Islet precursor cell (in vitro differentiated cells): ENCODE measurements at regions not wholly inside any gene's neighbourhood (a gene's known extent, or its start where the extent isn't known, plus 50 kb on each side); places are given as distances from the start of the nearest gene placed in this dataset.
"Not testable (repeated sequence)": the region's sequence is repeated elsewhere in the genome, so short reads cannot be mapped to it uniquely, and the experiment has no call there.

Source experiments
- DNase-seq: peaks from one replicate; pipeline ENCODE4 v3.0.0-alpha.2; 2018

DNA sequence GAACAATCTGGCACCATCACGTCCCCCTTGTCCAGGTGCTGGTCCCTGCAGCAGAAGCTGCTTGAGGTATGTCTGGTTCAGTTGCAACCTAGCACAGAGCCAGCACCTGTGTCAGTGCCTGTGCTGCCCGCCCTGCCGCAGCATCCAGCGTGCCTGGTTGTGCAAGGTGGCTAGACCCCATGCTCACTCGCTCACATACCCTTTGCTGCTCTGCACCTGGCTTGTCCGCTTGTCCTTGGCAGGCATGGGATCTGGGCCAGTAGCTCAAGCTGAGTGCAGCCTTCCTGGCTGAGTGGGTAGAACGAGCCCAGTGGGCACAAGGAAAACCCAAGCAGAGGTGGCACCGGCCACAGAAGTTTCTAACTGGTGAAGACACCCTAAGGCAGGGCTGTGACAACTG lies 314.6 kb upstream of the KYNU start:
- no peak for DNase-seq

DNA sequence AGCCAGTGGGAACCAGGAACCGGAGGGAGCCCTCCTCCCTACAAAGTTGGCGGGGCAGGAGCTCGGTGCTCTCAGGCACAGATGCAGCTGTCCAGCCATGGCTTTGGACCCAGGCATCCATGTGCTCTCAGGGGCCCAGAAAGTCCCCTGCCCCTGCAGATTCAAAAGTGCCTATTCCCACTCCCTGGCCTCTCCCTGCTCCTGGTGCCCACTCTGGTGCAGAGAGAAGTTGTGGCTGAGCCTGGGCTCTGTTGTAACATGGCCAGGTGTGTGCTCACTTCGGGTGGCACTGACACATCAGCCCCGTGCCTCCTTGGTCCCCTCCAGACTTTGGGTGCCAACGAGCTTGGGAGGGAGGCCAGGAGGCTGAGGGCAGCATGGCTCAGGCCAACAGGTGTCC lies 315.8 kb upstream of the KYNU start:
- no peak for DNase-seq

DNA sequence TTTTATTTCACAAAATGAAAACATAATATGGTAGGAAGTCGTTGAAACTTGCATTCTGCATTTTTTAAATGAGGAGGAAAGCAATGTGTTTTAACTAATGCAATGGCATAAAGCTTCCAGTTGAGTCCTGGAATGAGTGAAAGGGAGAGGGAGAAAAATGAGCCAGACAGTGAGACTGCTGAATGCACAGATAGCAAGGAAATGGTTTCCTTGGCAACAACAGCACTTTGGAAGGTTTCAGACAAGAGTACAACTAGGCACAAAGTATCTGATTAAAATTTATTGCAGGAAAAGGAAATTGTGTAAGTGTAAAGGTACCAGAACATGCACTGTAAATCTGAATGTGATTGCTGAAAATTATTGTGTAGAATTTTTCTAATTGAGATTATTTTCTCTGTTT lies 320.1 kb upstream of the KYNU start:
- no peak for DNase-seq

DNA sequence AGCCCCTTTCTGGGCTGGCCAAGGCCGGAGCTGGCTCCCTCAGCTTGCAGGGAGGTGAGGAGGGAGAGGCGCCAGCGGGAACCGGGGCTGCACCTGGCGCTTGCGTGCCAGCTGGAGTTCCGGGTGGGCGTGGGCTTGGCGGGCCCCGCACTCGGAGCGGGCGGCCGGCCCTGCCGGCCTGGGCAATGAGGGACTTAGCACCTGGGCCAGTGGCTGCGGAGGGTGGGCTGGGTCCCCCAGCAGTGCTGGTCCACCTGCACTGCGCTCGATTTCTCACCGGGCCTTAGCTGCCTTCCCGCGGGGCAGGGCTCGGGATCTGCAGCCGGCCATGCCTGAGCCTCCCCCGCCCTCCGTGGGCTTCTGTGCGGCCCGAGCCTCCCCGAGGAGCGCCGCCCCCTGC lies 331.5 kb upstream of the KYNU start:
- not testable (repeated sequence) for DNase-seq

DNA sequence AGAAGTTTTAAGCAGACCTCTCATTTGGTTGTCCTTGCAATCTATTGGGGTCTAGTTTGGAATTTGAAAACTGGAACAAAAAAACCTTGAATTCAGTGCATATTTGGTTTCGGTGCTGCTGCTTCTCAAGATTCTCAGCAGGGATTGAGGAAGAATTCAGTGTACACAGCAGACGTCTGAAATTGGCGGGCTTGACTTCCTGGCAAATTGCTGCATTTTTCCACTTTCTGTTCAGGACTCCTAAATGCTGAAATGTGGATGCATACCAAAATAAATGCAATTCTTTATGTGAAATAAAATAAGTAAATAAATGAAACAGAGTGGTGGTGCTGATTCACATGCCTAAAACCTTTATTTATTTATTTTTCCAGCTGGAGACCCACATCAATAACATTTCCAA lies 332.4 kb upstream of the KYNU start:
- DNase-seq: no peak

DNA sequence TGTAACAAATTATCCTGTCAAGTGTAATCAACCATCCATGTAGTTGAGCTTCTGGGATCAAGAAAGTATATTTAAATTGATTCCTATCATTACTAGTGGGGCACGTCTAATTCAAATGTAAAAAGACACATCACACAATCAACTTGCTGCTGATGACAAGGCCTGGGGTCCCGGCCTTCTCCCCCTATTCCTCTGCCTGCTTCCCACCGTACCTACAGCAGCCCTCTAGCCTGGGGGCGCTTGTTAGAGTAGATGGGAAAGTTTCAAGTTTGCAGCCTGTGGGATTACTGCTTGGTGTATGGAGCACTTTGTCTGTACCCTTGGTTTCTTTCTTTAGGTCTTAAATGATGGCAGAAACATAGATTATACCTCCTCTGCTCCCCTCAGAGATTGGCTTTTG lies 333.3 kb upstream of the KYNU start:
- DNase-seq: no peak

DNA sequence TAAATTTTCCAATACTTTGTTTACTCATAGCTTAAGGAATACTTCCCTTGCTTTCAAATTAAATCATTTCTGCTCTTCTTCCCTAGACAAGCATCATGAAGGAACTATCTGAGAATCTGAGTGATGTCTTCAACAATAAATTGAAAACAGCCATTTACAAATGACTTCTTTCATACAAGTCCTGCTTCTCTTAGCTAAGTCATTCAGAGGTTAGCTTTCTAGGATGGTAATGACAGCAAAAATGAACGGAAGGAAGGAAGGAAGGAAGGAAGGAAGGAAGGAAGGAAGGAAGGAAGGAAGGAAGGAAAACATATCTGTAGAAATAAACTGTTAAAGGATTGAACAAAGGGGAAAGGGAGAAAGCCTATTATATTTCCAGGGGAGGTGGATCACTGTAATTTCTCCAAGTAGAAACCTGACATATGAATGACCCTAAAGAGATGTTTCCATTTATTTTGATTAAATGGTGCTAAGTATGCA lies 335.0 kb upstream of the KYNU start:
- no peak for DNase-seq

DNA sequence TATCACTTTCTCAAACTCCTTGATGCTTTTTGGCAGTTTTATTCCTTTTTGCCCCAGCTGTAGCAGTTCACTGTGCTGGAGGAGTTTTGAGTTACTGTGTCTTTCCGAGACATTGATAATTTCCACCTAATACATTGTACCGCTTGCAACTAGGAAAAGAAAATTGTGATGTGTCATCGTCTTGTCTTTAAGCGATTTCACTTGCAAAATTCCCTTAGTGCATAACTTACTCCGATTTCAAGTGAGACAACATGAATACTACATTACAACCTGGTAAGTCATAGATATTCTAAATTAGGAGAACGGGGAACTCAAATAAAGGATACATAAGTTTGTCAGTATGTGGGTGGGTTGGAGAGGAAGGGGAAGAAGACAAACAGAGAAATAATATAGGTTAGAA lies 340.5 kb upstream of the KYNU start:
- no peak for DNase-seq

DNA sequence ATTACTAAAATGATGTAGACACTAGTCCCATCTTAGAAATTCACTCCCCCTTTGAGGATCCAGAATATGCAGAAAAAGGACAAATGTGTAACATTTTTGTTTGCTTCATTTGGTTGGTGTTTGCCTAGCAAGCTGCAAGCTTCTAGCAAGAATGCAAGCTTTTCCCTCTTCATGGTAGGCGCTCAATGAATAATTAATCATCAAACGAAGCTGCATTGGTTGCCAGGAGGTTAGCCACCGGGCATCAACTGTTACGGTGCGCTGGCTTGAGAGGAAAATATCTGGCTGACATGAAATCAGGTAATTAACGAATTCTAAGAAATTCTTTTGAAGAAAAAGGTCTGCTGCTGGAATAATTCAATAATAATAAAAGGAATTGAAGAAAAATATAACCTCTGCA lies 341.0 kb upstream of the KYNU start:
- DNase-seq: no peak

DNA sequence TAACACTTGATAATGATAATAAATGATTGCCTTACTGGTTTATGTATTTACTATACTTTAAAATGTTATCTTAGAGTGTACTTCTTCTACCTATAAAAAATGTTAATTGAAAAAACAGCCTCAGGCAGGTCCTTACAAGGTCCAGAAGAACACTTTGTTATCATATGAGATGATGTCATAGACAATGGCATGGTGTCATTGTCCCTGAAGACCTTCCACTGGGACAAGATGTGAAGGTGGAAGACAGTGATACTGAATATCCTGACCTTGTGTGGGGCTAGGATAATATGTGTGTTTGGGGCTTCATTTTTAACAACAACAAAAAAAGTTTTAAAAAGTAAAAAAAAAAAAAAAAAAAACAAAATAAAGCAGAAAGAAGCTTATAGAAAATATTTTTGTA lies 342.2 kb upstream of the KYNU start:
- no peak for DNase-seq

DNA sequence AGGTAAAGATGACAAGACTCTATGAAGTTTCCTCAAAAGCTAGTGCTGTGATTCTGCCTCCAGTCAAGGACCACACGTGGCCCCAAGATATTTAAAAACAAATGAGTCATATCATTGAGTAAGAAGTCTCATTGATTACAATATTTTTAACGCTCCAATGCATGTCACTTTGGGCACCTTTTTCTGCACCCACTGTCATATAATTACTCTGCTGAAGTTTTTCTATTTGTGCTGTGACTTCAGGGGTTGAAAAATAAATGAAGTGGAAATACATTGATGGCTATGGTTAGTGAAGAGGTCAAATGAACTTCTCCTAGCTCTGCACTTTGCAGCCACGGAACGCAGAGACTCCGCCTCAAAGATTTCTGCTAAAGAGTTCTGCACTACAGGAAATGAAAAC lies 344.3 kb upstream of the KYNU start:
- DNase-seq: no peak

DNA sequence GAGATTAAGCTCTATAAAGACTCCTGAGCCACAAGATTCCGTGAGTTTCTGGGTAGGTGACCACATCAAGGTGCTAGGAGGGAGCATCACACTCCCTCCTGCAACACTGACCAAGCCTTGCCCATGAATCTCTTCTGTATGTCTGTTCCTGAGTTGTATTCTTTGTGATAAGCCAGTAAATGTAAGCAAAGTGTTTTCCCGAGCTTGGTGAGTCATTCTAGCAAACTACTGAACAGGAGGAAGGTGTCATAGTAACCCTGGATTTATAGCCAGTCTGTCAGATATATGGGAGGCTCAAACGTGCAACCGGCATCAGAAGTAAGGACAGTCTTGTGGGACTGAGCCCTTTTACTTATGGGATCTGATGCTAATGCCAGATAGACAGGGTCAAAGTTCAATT lies 346.1 kb upstream of the KYNU start:
- DNase-seq: peak; percentile 60

DNA sequence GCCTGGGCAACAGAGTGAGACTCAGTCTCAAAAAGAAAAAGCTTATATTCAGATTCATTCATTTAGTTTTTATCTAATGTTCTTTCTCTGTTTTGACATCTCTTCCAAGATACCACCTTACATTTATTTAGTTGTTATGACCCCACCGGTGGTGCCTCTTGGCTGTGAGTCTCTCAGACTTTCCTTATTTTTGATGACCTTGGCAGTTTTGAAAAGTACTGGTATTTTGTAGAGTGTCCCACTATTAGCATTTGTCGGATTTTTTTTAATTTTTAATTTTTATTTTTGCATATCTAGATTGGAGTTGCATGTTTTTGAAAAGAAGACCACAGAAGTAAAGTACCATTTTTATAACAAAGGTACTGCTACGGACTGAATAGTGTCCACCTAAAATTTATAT lies 351.7 kb upstream of the KYNU start:
- no peak for DNase-seq

DNA sequence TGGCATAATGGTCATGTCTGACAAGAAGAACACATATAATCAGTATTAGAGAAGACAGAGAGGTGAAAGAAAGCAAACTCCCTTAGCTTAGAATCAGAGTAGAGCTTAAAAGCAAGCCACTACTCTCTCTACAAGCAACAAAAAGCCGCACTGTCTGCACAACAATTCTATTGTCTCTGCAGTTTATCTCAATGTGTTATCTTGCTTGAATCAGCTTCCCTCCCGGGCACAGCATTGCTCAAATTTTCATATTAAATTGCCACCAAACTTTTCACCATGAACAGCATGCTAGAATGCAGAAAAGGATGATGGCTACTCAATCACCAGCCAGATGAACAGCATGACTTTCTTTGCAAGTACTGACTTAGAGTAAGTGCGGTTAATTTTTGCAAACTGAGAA lies 356.0 kb upstream of the KYNU start:
- DNase-seq: no peak

DNA sequence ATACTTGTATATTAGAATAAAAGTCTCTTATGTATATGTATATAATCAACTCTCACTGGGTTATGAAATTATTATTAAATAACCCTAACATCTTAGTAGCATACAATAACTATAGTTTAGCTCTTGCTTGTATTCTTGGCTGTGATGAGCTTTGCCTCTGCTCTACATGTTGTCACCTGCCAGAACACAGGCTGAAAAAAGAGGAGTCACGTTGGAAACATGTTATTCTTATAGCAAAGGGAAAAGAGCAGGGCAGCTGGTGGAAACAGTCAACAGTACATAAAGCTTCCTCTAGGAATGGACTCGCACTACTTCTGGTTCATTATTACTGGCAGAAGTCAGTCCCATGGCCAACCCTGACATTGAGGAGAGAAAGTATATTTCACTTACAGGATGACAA lies 362.0 kb upstream of the KYNU start:
- DNase-seq: no peak

DNA sequence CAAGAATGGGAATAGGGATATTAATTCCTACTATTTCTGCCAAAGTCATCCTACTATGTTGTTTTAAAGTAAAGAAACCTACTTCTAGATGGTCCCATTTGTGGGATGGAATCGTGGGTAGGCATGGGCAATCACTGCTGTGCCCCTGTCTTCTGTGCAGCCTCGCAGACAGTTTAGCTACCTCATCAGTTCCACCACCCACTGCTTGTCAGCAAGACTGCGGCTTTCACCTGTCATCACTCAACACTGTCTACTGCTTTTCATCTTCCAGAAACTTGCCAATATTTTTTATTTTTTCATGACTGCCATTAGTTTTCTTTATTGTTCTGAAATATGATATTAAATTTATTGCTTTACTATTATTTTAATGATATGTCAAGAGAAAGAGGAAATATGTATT lies 368.1 kb upstream of the KYNU start:
- DNase-seq: no peak

DNA sequence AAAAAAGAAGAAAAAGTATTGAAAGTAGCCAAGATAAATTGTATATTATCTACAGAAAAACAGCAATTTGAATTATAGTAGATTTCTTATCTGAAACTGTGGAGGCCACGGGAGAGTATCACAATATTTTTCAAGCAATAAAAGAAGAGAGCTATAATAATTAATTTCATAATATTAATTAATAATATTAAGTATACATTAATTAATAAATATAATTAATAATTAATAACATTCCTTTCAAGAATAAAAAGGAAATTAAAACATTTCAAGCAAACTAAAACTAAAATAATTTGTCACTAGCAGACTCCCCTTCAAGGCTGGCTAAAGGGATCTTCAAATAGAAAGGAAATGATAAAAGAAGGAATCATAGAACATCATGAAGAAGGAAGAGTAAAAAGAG lies 372.7 kb upstream of the KYNU start:
- no peak for DNase-seq

DNA sequence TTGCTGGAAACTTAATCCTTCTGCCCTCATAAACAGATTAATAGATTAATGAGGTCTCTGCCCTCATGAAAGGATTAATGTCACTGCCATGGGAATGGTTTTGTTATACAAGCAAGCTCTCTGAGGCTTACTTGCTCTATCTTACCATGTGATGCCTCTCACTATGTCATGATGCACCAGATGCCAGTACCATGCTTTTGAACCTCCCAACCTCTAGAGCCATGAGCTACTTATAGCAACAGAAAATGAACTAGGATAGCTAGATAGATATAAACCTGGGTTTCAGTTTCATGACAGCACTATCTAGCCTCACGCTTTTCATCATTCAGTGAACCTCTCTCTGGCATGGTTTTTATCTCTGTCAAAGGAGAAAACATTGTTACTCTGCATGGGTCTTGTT lies 371.6 kb upstream of the LRP1B start:
- DNase-seq: no peak

DNA sequence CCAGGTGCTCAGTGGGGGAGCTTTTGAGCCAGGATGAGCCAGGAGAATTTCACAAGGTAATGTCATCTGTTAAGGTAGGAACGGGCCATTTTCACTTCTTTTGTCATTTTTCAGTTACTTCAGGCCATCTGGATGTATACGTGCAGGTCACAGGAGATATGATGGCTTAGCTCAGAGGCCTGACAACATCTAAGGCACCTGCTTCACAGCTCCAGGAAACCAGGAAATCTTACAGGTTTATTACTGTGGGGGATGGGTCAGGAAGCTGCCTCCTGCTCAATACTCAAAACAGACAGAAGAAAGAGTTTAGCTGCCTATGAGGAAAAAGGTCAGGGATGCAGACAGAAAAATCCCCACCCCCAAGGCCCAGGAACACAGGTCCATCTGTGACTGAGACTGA lies 364.3 kb upstream of the LRP1B start:
- DNase-seq: no peak

DNA sequence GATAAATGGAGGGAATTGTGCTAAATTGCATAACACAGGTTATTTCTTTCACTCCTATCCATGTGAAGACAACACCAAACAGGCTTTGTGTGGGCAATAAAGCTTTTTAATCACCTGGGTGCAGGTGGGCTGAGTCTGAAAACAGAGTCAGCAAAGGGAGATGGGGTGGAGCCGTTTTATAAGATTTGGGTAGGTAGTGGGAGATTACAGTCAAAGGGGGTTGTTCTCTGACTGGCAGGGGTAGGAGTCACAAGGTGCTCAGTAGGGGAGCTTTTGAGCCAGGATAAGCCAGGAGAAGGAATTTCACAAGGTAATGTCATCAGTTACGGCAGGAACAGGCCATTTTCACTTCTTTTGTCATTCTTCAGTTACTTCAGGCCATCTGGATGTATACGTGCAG lies 358.8 kb upstream of the LRP1B start:
- not testable (repeated sequence) for DNase-seq

DNA sequence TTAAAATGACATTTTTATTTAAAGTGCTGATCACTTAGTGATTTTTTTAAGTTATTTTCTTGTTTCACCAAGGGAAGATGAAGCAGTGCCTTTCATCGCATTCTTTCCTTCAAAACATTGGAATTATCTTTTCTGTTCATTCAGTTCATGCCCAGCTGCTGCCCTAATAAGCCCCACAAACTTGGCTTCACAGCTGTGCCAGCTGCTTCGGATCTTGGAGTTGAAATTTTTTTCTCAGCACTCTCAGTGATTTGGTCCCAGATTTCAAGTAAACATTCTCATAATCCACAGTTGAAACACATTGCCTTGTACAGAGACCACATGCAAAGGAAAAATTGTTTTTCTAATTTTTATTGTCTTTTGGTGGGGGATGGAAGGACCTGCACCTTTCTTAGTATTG lies 353.3 kb upstream of the LRP1B start:
- no peak for DNase-seq

DNA sequence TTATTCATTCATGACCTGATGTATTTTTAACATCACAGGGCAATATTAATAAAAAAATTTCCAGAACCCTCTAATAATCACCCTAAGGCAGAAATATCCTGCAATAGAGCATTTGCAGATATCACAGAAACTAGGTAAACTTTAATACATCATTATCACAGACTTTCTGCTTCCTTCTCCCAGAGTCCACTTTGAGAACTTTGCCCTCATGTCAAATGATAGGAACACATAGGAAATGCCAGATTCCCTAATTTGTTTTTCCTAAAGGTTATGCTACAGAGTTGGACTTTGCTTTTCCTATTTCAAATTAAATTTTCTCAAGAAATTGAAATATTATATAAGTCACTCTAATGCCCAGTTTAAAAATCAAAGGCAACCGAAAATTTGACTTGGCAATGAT lies 352.8 kb upstream of the LRP1B start:
- no peak for DNase-seq

DNA sequence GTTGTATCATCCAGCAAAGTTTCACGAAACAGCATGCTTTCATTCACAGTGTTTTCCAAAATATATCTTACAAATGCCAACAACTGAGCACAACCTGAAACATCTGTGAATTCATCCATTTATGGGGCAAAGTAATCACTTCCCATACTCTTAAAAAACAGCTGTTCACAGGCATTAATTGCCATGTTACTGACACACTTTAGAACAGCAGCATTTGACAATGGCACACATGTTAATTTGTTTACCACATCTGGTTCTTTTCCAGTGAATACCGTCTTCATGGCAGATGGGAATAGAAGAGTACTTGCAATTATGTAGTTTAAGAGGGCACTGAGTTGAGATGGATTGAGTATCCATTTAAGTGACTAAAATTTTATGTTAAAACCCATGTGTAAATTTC lies 347.4 kb upstream of the LRP1B start:
- DNase-seq: no peak

DNA sequence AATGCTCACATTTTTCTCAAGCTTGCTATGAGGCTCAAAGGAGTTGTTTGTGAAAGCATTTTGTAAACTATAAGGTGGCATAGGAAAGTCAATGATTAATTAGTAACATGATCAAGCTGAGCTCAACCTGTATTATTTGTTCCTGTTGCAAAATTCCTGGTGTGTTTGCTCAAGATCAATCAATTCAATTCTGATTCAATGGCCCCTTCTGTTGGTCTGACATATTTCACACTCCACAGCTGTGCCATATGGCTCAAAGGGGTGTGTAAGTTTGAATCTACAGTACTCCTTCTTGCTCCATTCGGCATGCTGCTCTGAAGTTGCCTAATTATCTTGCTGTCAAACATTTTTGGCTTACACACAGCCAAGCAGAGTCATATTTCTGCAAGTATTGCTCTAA lies 341.6 kb upstream of the LRP1B start:
- DNase-seq: no peak

DNA sequence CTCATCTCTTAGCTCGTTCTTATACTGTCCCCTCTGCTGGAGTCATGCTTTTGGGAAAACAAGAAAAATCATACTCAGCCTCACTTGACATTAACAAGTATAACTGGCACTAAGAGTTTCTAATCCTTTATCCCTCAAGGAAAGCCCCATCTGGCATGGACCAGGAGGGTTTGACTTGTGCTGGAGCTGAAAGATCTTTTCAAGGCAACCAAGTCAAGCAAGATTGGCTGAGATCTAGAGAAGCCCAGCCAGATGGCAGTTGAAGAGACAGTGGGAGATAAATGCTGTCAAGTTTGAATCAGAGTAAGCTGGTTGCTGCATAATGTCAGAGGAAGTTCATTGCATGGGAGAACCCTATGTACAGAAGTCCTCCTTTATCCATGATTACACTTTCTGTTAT lies 336.5 kb upstream of the LRP1B start:
- DNase-seq: no peak

DNA sequence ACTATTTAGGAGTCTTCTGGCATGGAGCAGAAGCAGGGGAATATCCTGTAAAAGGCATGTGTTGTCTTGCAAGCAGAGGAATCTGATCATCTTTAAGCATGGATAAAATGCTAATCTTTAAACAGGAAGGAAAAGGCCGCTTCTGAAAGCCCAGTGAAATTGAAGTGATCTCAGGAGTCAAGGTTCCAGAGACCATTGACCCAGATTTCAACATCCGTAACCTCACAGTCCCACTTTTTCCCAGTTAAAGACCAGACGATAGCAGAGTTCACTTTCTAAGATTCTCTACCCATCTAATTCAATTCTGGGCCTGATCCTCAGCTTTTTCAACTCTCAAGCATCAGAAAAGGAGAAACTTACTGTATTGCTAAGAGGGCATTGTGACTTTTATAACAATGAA lies 332.2 kb upstream of the LRP1B start:
- no peak for DNase-seq
